Stimulated activated CD4-positive, alpha-beta T cell treated with anti-CD3 and anti-CD28 coated beads, TNF-alpha, amount 100 ng/mL, for 24 hours (primary cell): ENCODE measurements at regions not wholly inside any gene's neighbourhood (a gene's known extent, or its start where the extent isn't known, plus 50 kb on each side); places are given as distances from the start of the nearest gene placed in this dataset.

Experiments
- DNase-seq, 3 experiments: peaks; one replicate each; pipeline ENCODE4 v3.0.0-alpha.2; 2020; ENCODE audit warnings: low read depth in 3 of 3

DNA sequence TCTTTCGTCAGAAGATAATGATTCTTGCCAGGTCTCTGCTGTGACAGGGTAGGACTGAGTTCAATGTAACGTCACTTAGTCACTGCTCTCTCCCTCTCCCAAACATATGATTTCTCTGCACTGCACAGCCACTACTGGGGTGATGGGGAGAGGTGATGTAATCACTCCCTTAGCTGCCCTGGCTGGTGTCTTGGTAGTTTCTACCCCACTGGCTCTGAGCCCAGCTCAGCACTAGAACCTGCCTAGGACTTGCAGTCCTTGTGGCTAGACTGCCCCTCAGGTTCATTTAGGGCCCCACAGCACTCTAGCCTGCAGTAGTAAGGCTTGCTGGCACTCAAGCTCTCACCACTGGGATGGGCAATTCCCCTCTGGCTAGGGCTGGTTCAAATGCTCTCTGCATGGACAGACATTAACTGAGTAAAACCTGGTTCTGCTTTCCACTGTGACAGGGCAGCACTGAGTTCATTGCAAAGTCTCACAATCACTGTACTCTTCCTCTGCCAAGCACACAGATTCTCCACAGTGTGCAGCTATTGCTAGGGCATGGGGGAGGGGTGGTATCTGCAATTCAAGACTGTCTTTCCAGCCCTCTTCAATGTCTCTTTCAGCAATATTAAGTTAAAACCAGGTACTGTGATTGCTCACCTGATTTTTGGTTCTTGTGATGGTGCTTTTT is 571.4 kb upstream of the FAT3 start:
- no peak for DNase-seq

GRCh38 chr11:91650802-91651201 is 573.8 kb upstream of the FAT3 start:
- DNase-seq: no peak

- DNase-seq: no peak
Measured at GRCh38 chr11:91641153-91641552, 583.5 kb upstream of the FAT3 start.

DNA sequence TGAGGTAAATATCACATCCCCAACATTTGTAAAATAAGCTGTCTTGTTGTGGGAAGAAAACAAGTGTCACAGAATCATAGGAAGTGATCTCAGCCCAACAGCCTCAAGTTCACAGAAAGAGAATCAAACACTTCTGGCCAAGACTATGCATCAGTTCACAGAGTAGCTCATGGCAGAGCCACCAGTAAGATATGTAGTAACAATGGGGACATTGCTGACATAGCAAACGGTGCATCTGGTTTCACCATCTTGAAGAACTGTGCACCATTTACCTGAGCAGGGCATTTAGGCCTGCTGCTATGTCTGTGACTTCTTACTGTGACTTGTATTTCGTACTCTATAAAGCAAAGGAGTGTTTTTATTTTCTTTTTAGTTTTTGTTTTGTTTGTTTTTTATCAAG is 585.3 kb upstream of the FAT3 start:
- no peak for DNase-seq

DNA sequence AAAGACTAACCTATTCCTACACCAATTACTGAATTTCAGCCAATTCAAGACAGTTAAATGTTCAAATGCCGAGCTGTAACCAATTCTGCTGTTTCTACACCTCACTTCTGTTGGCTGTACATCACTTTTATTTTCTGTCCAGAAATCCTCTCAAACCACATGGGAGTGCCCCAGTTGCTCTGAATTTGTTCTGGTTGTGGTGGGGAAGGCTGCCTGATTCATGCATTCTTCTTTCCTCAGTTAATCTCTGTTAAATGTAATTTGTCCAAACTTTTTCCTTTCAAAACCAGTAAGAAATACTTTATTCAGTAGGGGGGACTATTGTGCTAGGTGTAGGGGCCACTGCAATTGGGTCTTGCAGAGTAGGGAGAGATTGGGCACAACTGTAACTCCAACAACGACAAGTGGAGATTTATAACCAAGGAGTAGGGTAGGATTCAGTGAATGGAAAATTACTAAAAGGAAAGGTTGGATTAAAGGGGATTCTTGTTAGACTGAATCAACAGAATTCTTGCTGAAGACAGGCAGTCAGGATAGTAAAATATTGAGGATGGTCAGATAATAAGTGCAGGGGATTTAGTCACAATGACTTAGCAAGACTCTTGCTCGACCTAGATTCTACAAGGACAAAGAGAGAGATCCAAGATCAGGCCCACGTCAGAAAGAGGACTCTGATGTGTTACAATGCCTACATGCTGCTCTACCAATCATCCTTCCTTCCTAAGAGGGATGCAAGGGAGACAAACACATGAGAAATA is 593.5 kb upstream of the FAT3 start:
- DNase-seq: no peak

DNA sequence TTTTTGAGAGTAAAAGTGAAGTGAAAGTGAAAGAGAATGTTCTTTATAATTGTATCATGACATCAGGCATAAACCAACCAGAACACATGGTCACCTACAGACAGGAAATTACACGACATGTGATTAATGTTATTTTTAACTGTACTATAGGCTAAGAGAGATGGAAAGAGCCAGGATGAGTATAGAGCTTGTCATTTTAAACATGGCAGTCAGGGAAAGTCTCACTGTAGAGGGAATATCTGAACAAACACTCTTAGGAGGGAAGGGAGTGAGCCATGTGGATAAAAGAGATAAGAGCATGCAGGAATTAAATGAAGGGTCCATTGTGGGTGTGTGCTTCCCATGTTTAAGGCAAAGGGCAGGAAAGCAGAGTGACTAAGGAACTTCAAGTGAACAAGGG is 599.1 kb upstream of the FAT3 start:
- no peak for DNase-seq

DNA sequence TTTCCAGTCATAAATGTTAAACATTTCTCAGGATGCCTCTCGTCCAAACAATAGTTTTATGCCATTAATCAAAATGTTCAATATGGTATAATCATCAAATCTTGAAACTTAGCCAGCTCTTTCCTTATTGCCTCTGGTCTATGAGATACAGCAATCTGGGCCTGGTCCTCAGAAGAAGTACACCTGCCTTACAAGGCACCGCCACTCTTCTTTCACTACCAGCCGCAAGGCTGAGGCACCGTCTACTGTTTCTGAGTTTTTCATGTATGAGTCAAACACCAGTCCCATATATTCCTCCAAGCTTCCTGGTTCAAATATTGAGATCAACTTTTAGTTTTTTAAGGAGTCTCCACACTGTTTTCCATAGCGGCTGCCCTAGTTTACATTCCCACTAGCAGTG is 600.6 kb upstream of the FAT3 start:
- DNase-seq: no peak

DNA sequence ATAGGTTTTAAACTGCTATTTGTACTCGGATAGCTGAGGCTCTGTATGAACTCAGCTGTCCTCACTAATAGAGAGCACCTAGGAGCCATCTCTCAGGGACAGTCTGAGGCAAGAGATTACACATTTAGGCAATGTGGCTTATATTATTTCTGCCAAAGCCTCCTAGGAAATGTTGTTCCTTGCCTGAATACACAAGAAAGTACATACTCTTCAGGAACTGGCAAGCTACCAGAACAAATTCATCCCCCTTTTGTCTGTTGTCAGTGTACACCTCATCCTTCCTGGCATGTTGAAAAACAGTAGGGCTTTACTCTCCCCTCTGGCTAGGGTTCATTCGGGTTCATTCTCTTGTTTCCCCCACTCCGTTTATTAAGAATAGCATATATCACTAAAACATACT is 615.9 kb upstream of the FAT3 start:
- DNase-seq: no peak

DNA sequence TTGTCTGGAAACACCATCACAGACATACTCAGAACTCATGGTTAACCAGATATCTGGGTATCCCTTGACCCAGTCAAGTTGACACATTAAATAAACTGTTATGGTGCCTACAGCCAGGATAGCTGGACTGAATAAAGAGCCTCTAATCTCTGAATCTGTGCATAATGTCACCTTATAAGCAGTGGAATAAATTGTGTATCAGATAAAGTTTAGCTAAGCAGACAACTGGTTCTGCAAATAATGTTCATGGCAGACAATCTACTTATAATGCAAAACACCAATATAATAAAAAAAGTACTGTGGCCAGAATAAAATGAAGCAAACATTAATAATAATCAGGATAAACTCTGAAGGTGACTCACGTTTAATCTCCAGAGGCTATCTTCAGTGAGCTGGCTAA is 628.5 kb upstream of the FAT3 start:
- no peak for DNase-seq

DNA sequence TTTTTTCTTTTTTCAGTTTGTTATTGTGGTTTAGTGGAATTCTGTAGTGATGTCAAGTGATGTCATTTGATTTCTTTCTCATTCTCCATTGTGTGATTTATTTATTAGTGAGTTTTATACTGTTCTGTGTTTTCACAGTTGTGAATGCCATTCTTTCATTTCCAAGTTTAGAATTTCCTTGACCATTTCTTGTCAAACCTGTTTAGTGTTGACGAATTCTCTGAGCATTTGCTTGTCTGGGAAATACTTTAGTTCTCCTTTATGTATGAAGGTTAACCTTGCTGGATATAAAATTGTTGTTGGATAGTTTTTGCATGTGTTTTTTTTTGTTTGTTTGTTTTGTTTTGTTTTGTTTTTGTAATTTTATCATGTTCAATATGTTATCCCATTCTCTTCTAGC is 633.6 kb upstream of the FAT3 start:
- DNase-seq: no peak

DNA sequence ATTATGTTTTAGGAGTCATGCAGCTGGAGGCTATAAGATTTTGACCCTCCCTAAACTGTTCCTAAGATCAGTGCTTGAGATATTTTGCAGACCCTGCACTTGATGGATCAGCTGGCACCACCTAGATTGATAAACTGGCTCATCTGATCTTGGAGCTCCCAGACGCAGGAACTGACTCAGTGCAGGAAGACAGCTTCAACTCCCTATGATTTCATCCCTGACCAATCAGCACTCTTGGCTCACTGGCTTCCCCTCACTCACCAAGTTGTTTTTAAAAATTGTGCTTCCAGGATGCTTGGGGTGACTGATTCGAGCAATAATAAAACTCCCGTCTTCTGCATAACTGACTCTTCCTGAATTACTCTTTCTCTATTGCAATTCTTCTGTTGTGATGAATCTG is 637.5 kb upstream of the FAT3 start:
- no peak for DNase-seq

GRCh38 chr11:91585035-91585801 is 639.4 kb upstream of the FAT3 start:
- no peak for DNase-seq

DNA sequence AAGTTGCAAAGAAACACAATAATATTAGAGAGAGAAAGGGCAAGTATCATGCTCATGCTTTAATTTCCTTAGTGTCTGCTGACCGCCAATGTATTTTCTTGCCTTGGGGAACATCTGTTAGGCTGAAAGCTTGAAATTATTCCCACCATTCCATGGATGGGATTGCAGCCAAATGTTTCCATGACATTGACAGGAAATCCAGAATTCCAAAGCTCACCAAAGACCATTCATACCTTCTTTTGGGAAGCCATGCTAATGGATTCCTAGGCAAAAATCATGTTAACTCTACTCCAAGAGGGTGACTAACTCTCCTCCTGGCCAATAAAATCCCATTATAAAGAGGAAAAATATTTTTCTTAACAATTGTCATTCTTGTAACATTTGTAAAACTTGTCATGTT is 661.4 kb upstream of the FAT3 start:
- no peak for DNase-seq

DNA sequence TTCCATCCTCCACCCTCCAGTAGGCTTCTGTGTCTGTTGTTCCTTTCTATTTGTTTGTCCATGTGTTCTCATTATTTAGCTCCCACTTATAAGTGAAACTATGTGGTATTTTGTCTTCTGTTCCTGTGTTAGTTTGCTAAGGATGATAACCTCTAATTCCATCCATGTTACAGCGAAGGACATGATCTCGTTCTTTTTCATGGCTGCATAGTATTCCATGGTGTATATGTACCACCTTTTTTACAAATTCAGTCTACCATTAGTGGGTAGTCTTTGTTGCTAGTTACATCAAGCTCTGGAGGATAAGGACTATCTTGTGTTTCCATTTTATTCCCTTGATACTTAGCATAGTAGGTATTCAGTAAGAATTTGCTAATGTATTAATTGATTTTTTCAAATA is 664.2 kb upstream of the FAT3 start:
- no peak for DNase-seq

DNA sequence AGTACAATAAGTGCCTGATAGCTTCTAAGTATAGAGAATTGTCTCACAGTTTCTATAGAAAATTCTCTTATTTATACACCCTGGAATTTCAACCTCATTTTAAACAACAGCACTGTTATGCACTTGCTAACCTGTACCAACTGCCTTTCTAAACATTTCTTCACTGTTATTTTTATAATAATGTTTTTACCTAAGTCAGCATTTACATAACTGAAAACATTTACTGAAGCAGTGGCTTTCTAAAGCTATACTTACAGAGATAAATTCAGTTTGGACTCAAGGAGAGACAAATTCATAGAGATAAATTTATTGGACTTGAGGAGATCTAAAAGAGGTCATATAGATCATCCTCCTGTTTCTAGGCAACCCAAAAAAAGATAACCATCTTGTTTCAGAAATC is 686.6 kb upstream of the FAT3 start:
- DNase-seq: no peak

GRCh38 chr11:91536366-91536765 is 688.3 kb upstream of the FAT3 start:
- DNase-seq: no peak

DNA sequence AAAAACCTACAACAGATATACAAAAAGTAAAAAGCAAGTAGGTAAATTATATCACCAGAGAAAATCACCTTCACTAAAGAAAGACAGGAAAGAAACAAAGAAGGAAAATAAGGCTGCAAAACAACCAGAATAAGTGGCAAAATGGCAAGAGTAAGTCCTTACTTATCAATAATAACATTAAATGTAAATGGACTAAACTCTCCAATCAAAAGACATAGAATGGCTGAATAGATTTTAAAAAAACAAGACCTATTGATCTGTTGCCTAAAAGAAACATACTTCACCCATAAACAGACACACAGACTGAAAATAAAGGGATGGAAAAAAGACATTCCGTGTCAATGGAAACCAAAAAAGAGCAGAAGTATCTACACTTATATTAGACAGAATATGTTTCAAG is 695.7 kb upstream of the FAT3 start:
- DNase-seq: no peak

GRCh38 chr11:91527380-91528030 is 697.1 kb upstream of the FAT3 start:
- no peak for DNase-seq

DNA sequence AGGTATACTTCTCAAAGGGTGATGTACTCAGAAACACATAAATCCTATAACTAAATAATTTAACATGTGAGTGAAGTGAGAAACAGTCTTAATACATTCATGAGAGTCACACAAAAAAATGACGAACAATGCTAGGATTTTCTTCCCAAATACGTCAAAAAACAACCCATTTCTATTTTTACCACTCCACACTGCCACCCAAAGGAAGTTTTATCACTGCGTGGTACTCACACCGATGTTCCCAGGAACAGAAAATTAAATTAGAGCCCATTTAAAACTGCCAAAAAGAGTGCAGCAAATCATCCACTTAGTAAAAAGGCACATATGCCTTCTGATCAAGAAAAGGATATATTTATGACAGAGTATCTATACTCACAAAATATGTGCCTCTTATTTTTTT is 710.9 kb upstream of the FAT3 start:
- DNase-seq: no peak

GRCh38 chr11:91497847-91498246 is 726.8 kb upstream of the FAT3 start:
- DNase-seq: no peak

GRCh38 chr11:91495837-91496236 is 728.8 kb upstream of the FAT3 start:
- no peak for DNase-seq

GRCh38 chr11:91489989-91490388 is 734.6 kb upstream of the FAT3 start:
- DNase-seq: no peak
